GM12878 (cell line): ENCODE measurements at regions not wholly inside any gene's neighbourhood (a gene's known extent, or its start where the extent isn't known, plus 50 kb on each side); places are given as distances from the start of the nearest gene placed in this dataset.
A peak's percentile ranks its signal among the peaks of the same experiment; 100 is the strongest.

Experiments used
- ATAC-seq: fragments of 200-7000 bp; cut with Tn5 transposase; 3 replicates; pipeline ENCODE4 v1.9.1; 2020; ENCODE audit warnings: mild to moderate bottlenecking, moderate library complexity
- BruUV-seq: library from RNA; stranded (reverse); fragments of 400-500 nt; replicated peaks from 2 replicates; lab custom pipeline; 2021; lab: Mats Ljungman, UMichigan
- CTCF ChIA-PET: fragments of 300-600 bp; sonication (Branson Sonifier 250); formaldehyde crosslinking; extraction: SDS; loops from one replicate; lab custom pipeline; 2021; ENCODE audit warnings: inconsistent platforms; lab: Yijun Ruan, JAX
- POLR2A ChIA-PET: fragments of 350-600 bp; formaldehyde crosslinking; extraction: SDS; loops from one replicate; lab custom pipeline; 2021; ENCODE audit warnings: inconsistent platforms; lab: Charles Lee
- RAD21 ChIA-PET: fragments of 300-600 bp; sonication (Branson Sonifier 250); formaldehyde crosslinking; loops from one replicate; lab custom pipeline; 2023; ENCODE audit warnings: antibody characterized with exemption; ENCODE audit not compliant: unreplicated experiment; lab: Charles Lee
- SMC1A ChIA-PET: fragments of 300-600 bp; sonication (Branson Sonifier 250); formaldehyde crosslinking; loops from one replicate; lab custom pipeline; 2023; ENCODE audit not compliant: unreplicated experiment, uncharacterized antibody; lab: Charles Lee
- DNase-seq: peaks from one replicate; pipeline ENCODE4 v3.0.0-alpha.2; 2011; ENCODE audit warnings: low read depth, low spot score
- FAIRE-seq: peaks from 3 replicates; lab custom pipeline; 2011; peaks lifted over from hg19 to GRCh38; lab: Jason Lieb, UNC
- H2AFZ ChIP-seq: 2 replicates; pipeline ENCODE4 v1.6.0; 2011; ENCODE audit warnings: low read depth, low read length, control low read depth; ENCODE audit not compliant: control insufficient read depth
- H3K27ac ChIP-seq: 2 replicates; pipeline ENCODE4 v1.5.1; 2011; ENCODE audit warnings: control low read depth; ENCODE audit not compliant: control insufficient read depth, insufficient read depth
- H3K27me3 ChIP-seq, 2 experiments: replicated peaks in 1 of 2; 2 replicates each; pipeline versions ENCODE4 v1.6.0 to v1.6.1; 2011; ENCODE audit warnings: low read length in 1 of 2; ENCODE audit not compliant: control insufficient read depth in 2 of 2, insufficient read depth in 2 of 2
- H3K36me3 ChIP-seq, 2 experiments: 2 replicates each; pipeline ENCODE4 v1.5.1; 2011; ENCODE audit warnings: low read length in 1 of 2; ENCODE audit not compliant: control insufficient read depth in 2 of 2, insufficient read depth in 2 of 2
- H3K4me1 ChIP-seq: 2 replicates; pipeline ENCODE4 v1.6.1; 2011; ENCODE audit warnings: mild to moderate bottlenecking, low read length, moderate library complexity, mixed read lengths; ENCODE audit not compliant: control insufficient read depth, insufficient read depth
- H3K4me2 ChIP-seq: 2 replicates; pipeline ENCODE4 v1.6.0; 2011; ENCODE audit warnings: control low read depth; ENCODE audit not compliant: control insufficient read depth, insufficient read depth
- H3K4me3 ChIP-seq: fragments of 200-600 bp; sonication (generic); 2 replicates; pipeline ENCODE4 v1.5.1; 2016
- H3K79me2 ChIP-seq: 2 replicates; pipeline ENCODE4 v1.6.0; 2011; ENCODE audit warnings: low read length; ENCODE audit not compliant: control insufficient read depth, insufficient read depth
- H3K9ac ChIP-seq: 2 replicates; pipeline ENCODE4 v1.8.0; 2011; ENCODE audit warnings: low read length, control low read depth, mixed read lengths; ENCODE audit not compliant: control insufficient read depth, insufficient read depth
- H3K9me3 ChIP-seq: replicated peaks from 3 replicates; pipeline ENCODE4 v1.5.1; 2011; ENCODE audit warnings: mild to moderate bottlenecking, low read length; ENCODE audit not compliant: control insufficient read depth, insufficient read depth
- H4K20me1 ChIP-seq: 2 replicates; pipeline ENCODE4 v1.6.0; 2011; ENCODE audit not compliant: control insufficient read depth, insufficient read depth
- CREM ChIP-seq: IDR thresholded peaks from 2 replicates; pipeline ENCODE4 v1.6.1; 2014; ENCODE audit warnings: antibody characterized with exemption, low read depth
- HDAC2 ChIP-seq: fragments of 200-600 bp; sonication (generic); IDR thresholded peaks from 2 replicates; pipeline ENCODE4 v1.6.1; 2017
- MEF2A ChIP-seq: IDR thresholded peaks from 2 replicates; pipeline ENCODE4 v1.6.1; 2011; ENCODE audit warnings: low read depth, mild to moderate bottlenecking, low read length, moderate library complexity; ENCODE audit not compliant: insufficient read depth
- PAX5 ChIP-seq: IDR thresholded peaks from 2 replicates; pipeline ENCODE4 v1.6.1; 2011; ENCODE audit warnings: low read depth, low read length, borderline replicate concordance
- PML ChIP-seq: IDR thresholded peaks from 2 replicates; pipeline ENCODE4 v1.6.1; 2012; ENCODE audit warnings: low read length, inconsistent platforms
- POLR2AphosphoS5 ChIP-seq: IDR thresholded peaks from 2 replicates; pipeline ENCODE4 v1.6.1; 2011; ENCODE audit warnings: mild to moderate bottlenecking, low read length, inconsistent platforms
- RUNX3 ChIP-seq: IDR thresholded peaks from 2 replicates; pipeline ENCODE4 v1.6.1; 2012; ENCODE audit warnings: low read length, inconsistent platforms
- SREBF2 ChIP-seq: IDR thresholded peaks from 2 replicates; pipeline ENCODE4 v1.6.1; 2012; ENCODE audit warnings: mild to moderate bottlenecking, low read length
- WGBS: methylation state at CpG from one replicate; pipeline ENCODE4 v1.1.6; 2016; ENCODE audit warnings: low lambda C conversion rate; ENCODE audit not compliant: insufficient replicate concordance, insufficient coverage; ENCODE audit errors: missing lambda C conversion rate; 5-methylcytosine and 5-hydroxymethylcytosine counted together
- in situ Hi-C: fragments of 300-500 bp; cut with MboI; formaldehyde crosslinking; loops from 9 replicates; pipeline ENCODE4 v1.14.3; 2018; ENCODE audit warnings: mixed read lengths
- intact Hi-C: fragments of 100-400 bp; cut with micrococcal nuclease; formaldehyde crosslinking; loops from one replicate; pipeline ENCODE4 v1.14.2; 2022; ENCODE audit not compliant: unreplicated experiment
- TF ChIP-seq, protein P1 (sequence below): fragments of 450-650 bp; IDR thresholded peaks from 2 replicates; pipeline ENCODE4 v1.6.1; 2017; ENCODE audit warnings: mild to moderate bottlenecking, low read depth, inconsistent platforms; ENCODE audit not compliant: poor library complexity, severe bottlenecking
- TF ChIP-seq, protein P2 (sequence below): fragments of 450-650 bp; IDR thresholded peaks from 2 replicates; pipeline ENCODE4 v1.6.1; 2017; ENCODE audit warnings: mild to moderate bottlenecking
- TF ChIP-seq, protein P3 (sequence below): IDR thresholded peaks from 2 replicates; pipeline ENCODE4 v1.6.1; 2012; ENCODE audit warnings: low read depth, low read length, improper control_type of control experiment
- TF ChIP-seq, protein P4 (sequence below): IDR thresholded peaks from 2 replicates; pipeline ENCODE4 v1.6.1; 2012; ENCODE audit warnings: low read depth, low read length, improper control_type of control experiment

DNA sequence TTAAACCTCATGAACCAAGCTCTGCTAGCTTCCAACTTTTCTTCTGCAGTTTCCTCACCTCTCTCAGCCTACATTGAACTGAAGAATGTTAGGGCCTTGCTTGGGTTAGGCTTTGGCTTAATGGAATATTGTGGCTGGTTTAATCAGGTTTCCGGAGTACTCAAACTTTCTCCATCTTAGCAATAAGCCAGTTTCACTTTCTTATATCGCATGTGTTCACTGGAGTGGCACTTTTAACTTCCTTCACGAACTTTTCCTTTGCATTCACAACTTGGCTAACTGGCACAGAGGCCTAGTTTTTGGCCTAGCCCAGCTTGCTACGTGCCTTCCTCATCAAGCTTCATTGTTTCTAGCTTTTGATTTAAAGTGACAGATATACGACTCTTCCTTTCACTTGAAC, 81.0 kb upstream of the MAST4 start:
- ChIA-PET POLR2A (no interaction called here), CTCF (interaction anchor here (0.6 kb wide), 1 partner anchor 725 kb away, joined by 3 read pairs; no protein-coding TSS in a partner anchor), SMC1A (interaction anchor here (0.9 kb wide), 1 partner anchor 80 kb away, joined by 3 read pairs; no protein-coding TSS in a partner anchor), RAD21 (no interaction called here)
- WGBS = 29% methylated on average over 5 of the region's 5 CpGs
- in situ Hi-C loops = no loop called here
- Histone ChIP-seq H3K9me3 (no peaks in the 10 kb centered on the region), H3K27ac (no peak overlapping the region), H3K79me2 (no peaks in the 10 kb centered on the region), H3K4me1 (no peaks in the 10 kb centered on the region), H3K9ac (no peak overlapping the region), H3K27me3 (peaks cover 0 to 5% of the 10 kb centered on the region in 2 experiments; a peak in 1 of 4 replicates), H3K4me2 (peak overlapping the region; percentile 47; the same call in 1 of the 2 replicates), H3K4me3 (no peak overlapping the region), H4K20me1 (no peaks in the 10 kb centered on the region), H3K36me3 (no peaks in the 10 kb centered on the region), H2AFZ (no peak overlapping the region)
- peak; percentile 36; the same call in 1 of the 2 replicates for TF ChIP-seq PAX5
- TF ChIP-seq RUNX3 = 0 out of 2 replicates have a peak, but pooled peaks have one; percentile 13
- no peak for TF ChIP-seq HDAC2
- no TSS peak for BruUV-seq
- FAIRE-seq = no peak
- peak; percentile 11 for DNase-seq
- no peak for ATAC-seq
- intact Hi-C loops = no loop called here

- no peaks in the 10 kb centered on the region for H3K79me2 ChIP-seq
- DNase-seq (no peak), ATAC-seq (no peak)
- no peak overlapping the region for H3K9ac ChIP-seq
- 0% methylated on average over 1 of the region's 1 CpG for WGBS
- no peak overlapping the region for H2AFZ ChIP-seq
- no peaks in the 10 kb centered on the region; the same call in 2 of the 3 replicates for H3K9me3 ChIP-seq
- BruUV-seq = no TSS peak
- no peaks in the 10 kb centered on the region for H3K4me1 ChIP-seq
- POLR2A ChIA-PET = no interaction called here
- RAD21 ChIA-PET = no interaction called here
- CTCF ChIA-PET = interaction anchor here (0.6 to 1.0 kb wide), 2 partner anchors 92 to 208 kb away, joined by 3 read pairs; no protein-coding TSS in a partner anchor
- peaks cover 0 to 5% of the 10 kb centered on the region in 2 experiments; a peak in 1 of 4 replicates for H3K27me3 ChIP-seq
- no peak overlapping the region for H3K4me2 ChIP-seq
- intact Hi-C loops = no loop called here
- H4K20me1 ChIP-seq = no peaks in the 10 kb centered on the region
- no peak overlapping the region for H3K27ac ChIP-seq
- TF ChIP-seq SREBF2 = no peak
- TF ChIP-seq, protein P1, sequence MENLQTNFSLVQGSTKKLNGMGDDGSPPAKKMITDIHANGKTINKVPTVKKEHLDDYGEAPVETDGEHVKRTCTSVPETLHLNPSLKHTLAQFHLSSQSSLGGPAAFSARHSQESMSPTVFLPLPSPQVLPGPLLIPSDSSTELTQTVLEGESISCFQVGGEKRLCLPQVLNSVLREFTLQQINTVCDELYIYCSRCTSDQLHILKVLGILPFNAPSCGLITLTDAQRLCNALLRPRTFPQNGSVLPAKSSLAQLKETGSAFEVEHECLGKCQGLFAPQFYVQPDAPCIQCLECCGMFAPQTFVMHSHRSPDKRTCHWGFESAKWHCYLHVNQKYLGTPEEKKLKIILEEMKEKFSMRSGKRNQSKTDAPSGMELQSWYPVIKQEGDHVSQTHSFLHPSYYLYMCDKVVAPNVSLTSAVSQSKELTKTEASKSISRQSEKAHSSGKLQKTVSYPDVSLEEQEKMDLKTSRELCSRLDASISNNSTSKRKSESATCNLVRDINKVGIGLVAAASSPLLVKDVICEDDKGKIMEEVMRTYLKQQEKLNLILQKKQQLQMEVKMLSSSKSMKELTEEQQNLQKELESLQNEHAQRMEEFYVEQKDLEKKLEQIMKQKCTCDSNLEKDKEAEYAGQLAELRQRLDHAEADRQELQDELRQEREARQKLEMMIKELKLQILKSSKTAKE = no peak
- no peak for TF ChIP-seq CREM
- TF ChIP-seq MEF2A = no peak
- TF ChIP-seq, protein P2, sequence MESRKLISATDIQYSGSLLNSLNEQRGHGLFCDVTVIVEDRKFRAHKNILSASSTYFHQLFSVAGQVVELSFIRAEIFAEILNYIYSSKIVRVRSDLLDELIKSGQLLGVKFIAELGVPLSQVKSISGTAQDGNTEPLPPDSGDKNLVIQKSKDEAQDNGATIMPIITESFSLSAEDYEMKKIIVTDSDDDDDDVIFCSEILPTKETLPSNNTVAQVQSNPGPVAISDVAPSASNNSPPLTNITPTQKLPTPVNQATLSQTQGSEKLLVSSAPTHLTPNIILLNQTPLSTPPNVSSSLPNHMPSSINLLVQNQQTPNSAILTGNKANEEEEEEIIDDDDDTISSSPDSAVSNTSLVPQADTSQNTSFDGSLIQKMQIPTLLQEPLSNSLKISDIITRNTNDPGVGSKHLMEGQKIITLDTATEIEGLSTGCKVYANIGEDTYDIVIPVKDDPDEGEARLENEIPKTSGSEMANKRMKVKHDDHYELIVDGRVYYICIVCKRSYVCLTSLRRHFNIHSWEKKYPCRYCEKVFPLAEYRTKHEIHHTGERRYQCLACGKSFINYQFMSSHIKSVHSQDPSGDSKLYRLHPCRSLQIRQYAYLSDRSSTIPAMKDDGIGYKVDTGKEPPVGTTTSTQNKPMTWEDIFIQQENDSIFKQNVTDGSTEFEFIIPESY = no peak
- TF ChIP-seq POLR2AphosphoS5 = no peak
- TF ChIP-seq, protein P3, sequence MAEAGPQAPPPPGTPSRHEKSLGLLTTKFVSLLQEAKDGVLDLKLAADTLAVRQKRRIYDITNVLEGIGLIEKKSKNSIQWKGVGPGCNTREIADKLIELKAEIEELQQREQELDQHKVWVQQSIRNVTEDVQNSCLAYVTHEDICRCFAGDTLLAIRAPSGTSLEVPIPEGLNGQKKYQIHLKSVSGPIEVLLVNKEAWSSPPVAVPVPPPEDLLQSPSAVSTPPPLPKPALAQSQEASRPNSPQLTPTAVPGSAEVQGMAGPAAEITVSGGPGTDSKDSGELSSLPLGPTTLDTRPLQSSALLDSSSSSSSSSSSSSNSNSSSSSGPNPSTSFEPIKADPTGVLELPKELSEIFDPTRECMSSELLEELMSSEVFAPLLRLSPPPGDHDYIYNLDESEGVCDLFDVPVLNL = no peak
- TF ChIP-seq, protein P4, sequence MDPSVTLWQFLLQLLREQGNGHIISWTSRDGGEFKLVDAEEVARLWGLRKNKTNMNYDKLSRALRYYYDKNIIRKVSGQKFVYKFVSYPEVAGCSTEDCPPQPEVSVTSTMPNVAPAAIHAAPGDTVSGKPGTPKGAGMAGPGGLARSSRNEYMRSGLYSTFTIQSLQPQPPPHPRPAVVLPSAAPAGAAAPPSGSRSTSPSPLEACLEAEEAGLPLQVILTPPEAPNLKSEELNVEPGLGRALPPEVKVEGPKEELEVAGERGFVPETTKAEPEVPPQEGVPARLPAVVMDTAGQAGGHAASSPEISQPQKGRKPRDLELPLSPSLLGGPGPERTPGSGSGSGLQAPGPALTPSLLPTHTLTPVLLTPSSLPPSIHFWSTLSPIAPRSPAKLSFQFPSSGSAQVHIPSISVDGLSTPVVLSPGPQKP = no peak
- no peak for TF ChIP-seq PML
- TF ChIP-seq, all 136 proteins: peak for 0
- no peaks in the 10 kb centered on the region for H3K36me3 ChIP-seq
- in situ Hi-C loops = no loop called here
- SMC1A ChIA-PET = no interaction called here
- H3K4me3 ChIP-seq = no peak overlapping the region
- no peak for FAIRE-seq
Measured at GRCh38 chr5:66516550-66516949, 79.6 kb upstream of the MAST4 start.
